ENCODE measurements at regions not wholly inside any gene's neighbourhood (a gene's known extent, or its start where the extent isn't known, plus 50 kb on each side); places are given as distances from the start of the nearest gene placed in this dataset.
A peak's percentile ranks its signal among the peaks of the same experiment; 100 is the strongest.

DNA sequence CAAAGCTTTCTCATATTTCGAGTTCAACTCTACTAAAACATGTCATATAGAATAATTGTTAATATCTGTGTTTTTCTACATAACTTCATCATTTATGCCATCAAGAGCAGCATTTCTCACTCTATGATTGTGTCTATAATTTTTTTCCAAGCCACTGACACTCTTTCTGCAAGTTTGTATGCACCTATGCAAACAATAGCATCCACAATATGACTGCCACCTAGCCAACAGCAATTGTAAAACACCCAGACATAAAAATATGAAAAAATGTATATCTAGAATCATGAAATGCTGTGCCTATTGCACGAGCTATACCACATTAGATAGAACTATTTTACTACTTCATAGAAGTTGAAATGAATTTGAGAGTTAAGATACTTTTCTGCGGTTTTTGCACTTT, 286.5 kb upstream of the MARCKS start:
- ATAC-seq (no peak), DNase-seq (no peak)

DNA sequence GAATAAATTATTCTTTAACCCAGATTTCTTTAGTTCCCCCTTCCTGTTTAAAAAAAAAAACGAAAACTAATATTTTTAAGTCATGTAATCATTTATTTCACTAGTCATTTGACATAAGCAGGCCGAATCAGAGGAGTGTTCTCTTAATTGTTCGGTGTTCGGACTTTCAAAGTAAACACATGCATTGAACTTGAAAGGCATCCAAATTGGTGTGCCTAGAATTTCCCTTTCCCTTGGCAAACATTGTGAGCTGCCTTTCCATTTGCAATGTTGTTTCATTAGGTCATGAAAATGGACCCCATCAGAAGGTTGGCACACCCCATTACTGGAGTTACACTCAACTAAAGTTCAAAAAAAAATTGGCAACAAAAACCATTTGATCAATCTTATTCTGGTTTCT, 283.0 kb upstream of the MARCKS start:
- DNase-seq (no peak), ATAC-seq (peak; percentile 70)
- intact Hi-C loops (cut with DNase I, micrococcal nuclease): no loop called here

More for the DNA sequence above, 286.5 kb upstream of the MARCKS start:
- intact Hi-C loops (cut with DNase I, micrococcal nuclease): no loop called here

DNA sequence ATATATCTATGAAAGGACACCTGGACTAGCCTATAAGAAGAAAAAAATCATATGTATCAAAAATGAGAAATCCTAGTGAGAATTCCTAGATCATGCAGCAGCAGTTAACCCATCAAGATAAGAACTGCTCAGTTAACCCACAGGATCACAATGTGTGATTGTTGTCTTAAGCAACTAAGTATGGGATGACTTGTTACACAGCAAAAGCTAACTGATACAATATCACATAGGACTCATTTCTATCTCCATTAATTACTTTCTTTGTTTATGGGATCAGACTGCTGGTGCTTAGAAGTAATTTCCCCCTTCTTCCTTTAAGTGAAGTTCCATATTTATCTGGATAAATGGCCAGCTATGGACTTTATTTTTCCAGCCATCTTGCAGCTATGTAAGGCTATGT, 280.8 kb upstream of the MARCKS start:
- no peak for ATAC-seq
- intact Hi-C loops (cut with DNase I, micrococcal nuclease): no loop called here
- DNase-seq: no peak

DNA sequence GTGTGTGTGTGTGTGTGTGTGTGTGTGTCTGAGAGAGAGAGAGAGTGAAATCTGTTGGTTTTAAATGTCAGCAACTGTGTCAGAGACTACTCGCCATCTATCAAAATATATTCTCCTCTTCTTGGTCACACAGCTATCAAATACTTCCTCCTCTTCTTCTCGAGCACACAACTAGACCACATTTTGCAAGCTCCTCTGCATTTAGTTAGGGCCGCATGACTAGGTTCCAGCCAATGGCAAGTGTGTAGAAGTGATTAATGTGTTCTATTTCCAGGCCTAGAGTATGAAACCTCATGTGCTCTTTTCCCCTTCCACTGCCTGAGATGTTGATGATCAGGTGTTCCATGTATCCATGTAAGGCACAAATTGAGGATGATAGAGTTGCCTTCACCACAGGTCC, 278.5 kb upstream of the MARCKS start:
- ATAC-seq: no peak
- intact Hi-C loops (cut with DNase I, micrococcal nuclease): no loop called here
- no peak for DNase-seq

DNA sequence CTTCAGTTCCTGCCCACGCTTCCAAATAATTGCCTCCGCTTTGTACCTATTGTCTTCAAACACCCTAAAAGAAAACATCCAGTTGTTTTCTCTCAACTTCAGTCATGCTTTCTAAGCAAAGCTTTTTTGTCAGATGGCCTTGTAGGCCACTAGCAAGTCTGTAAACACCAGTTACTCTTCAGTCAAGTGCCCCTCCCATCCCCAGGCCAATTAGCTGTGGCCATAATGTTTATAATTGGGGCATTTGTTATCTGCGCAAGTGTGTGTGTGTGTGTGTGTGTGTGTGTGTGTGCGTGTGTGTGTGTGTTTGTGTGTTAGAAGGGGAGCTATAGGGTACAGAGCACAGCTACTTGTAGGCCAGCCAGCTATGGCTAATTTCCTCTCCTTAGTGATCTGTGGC, 272.4 kb upstream of the MARCKS start:
- intact Hi-C loops (cut with DNase I, micrococcal nuclease): no loop called here
- DNase-seq (no peak), ATAC-seq (peak; percentile 74)

DNA sequence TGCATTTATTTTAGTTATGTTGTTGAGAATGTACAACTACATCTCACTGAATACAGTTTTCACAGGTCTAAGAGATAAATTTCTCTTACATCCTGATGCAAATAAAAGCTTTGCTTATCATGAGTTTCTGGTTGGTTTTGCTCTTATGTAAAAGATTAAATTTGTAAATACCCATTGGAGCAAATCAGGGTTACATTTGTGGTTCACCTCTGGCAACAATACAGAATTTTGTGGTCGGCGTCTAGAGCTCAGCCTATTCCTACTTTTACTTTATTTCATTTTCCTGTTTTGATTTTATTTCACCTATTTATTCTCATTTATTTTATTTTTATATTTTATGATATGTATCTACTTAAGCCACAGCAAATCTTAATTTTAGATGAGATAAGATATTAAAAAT, 271.9 kb upstream of the MARCKS start:
- intact Hi-C loops (cut with DNase I, micrococcal nuclease): no loop called here
- DNase-seq (no peak), ATAC-seq (no peak)

DNA sequence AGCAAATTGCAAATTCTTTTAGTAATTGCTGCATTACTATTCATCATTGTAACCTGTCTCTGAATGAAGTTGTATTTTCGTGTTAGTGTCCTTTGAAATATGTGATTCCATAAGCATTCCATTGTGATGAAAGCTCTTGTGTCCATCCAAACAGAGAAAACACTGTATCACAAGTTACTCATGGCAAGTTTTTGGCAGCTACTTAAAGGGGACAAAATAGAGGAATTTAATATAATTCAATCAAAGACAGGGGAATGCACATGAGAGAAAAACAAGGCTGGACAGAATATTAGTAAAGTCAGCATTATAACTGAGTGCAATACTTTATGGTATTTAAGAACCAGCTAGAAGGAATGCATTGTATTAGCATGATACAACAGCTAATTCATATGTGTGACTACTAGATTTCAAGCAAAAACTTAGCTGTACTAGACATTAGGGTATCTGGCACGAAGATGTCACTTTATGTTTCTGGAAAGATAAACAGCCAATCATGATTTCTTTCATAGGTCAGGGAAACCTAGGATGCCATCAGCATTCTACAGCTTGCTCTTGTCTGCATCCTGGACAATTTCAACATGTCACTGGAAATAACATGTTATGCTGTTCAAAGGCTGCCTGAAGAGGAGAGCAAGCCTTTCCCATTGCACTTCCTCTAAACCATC, 270.6 kb upstream of the MARCKS start:
- no peak for DNase-seq
- intact Hi-C loops (cut with DNase I, micrococcal nuclease): no loop called here

DNA sequence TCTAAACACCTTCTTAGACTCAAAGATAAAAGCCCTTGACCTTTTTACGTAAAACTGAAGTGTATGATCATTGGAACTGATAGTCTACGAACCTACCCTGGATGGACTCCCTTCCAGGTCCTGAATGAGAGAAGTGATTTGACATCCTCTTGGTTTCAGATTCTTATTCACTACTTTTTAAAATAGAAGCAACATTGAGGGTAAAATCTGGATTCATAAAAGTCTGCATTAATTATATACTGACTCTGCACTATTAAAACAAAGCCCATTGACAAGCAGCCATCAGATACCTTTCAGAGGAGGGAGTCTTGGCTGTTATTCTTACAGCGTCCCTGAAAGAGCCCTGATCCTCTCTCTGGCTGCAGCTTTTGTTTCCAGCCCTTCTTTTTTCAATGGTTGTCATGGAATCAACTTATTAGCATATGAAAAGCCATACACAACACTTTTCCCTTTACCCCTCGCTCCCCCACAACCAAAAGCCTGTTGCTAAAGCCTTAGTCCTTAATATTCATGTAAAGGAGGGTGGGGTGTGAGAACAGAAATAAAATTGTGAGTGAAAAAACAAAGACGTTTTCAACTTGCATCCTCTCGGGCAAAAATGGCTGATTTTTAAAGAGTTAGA, 270.0 kb upstream of the MARCKS start:
- ATAC-seq: no peak

More for the DNA sequence above, 270.6 kb upstream of the MARCKS start:
- no peak for ATAC-seq

DNA sequence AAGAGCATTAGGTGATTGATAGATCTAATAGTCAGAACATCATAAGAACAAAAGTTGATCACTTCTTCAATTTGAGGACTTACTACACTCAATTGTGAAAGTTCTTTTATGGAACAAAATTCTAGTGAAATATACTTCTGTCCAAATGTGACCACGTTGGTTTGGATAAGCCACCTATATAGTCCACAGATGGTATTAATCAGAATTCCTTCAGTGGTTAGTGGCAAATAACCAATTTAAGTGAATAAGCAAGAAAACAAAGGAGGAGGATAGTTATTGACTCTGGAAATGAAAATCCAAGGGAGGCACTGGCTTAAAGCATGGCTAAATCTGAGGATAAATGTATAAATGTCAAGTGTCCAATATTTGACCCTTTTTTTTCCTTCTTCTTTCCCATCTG, 268.5 kb upstream of the MARCKS start:
- no peak for ATAC-seq
- no peak for DNase-seq
- intact Hi-C loops (cut with DNase I, micrococcal nuclease): no loop called here

More for the DNA sequence above, 270.0 kb upstream of the MARCKS start:
- DNase-seq: no peak
- intact Hi-C loops (cut with DNase I, micrococcal nuclease): no loop called here

DNA sequence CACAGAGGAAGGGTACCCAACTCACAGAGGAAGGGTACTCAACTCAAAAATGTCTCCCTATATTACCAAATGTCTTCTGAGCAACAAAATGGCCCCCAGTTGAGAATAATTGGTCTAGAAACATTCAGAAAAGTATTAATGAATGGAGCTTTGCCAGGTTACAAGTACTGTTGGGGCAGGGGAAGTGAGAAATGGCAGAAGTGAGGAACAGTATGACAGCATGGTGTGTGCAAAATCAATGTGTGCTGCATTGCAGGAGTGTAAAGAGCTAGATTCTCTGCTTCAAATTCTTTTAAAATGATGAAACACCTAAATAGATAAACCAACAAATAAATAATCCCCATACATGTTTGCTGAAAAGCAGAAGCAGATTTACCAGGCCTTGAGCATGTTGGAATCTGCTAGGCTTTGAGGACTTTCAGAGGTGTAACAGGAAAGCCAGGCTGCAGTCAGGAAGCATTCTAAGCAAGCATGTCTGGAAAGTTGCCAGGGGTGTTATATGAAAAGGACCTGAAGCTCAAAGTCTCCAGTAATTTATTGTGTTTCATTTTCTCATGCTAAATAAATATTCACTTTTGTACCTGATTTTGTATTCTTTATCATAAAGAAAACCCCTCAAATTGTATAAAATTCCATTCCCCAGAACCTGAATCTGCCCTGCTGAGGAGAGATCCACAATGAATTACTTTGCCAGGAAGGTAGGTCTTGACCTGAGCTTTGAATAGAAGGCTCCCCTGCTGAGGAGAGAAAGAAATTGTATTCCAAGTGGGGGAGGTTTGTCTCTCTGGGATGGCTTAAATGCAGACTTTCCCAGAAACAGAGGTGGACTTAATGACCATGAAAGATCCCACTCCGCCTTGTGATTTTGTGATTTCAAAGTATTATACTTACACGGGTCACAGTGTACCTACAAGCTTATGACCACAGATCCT, 265.0 kb upstream of the MARCKS start:
- DNase-seq (peak; percentile 49 to 53), ATAC-seq (peak; percentile 90)
- intact Hi-C loops (cut with DNase I, micrococcal nuclease): no loop called here

DNA sequence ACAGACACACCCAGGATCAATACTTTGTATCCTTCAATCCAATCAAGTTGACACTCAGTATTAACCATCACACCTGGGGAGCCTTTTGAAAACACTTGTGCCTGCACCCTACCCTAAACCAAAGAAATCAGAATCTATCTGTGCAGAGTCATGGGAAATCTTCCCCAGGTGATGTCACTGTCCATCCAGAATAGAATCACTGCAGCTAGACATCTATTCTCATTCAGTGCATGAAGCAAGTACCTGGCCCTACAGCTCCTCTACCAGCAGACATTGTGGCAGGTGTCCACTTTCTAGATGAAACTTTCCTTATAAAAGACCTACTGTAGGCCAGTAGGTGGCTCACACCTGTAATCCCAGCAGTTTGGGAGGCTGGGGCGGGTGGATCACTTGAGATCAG, 262.4 kb upstream of the MARCKS start:
- DNase-seq (no peak), ATAC-seq (peak; percentile 38)
- intact Hi-C loops (cut with DNase I, micrococcal nuclease): no loop called here

DNA sequence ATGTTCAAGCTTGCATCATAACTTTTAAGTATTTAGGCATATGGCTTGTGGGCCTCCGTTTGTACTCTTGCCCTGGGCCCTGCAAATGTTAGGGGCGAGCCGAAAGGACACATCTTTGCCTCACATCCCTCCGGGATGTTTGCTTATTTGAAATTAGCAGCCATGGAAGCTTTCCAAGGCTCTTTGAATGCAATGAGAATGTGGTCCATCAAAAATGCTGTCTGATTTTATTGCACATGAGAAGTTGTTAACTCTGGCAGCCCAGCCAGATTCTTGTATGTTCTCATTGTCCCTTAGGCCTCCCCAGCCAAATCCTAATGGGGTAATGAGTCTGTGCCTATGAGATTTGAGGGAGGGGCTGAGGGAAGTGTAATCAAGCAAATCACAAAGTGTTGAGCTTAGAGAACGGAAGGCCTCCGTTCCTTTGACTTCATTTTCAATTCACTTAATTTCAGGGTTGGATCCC, 261.2 kb upstream of the MARCKS start:
- ATAC-seq (peak; percentile 35), DNase-seq (peak in 1 of 2 donors; percentile 39)
- intact Hi-C loops (cut with DNase I, micrococcal nuclease): no loop called here

DNA sequence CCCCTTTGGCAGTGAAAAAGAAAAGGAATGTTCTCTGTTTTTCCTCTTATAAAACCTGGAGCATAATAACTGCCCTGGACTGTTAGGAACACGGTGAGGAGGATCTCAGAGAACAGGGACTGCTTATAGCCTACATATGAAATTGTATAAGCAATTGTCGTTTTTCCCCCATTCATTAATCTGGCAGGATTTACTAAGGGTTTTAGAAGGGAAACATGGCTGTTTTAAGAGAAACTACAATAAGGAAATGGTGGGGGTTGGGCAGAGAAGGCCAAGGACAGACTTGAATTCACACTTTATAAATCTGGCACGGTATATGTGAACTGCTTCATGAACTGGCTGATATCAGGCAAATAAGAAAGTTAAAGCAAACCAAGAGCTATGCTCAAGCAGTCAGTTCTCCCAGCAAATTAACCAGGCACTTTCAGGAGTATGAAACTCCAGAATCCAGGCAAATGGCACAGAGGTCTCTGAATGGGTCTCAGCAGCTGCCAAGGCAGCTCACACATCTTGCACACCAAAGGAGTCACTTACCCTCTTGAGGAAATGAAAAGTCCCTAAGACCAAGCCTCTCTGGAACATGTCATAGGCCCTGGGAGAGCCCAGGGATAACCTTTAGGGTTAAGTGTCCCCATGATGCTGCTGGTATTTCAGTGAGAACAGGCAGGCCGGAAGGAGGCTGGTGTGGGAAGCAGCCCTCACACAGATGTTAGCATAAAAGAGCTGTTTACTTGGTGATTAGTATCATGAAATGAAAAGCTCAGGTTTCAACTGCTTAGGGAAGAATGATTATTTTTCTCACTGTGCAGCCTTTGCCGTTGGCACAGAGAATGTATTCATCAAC, 260.5 kb upstream of the MARCKS start:
- intact Hi-C loops (cut with DNase I, micrococcal nuclease): no loop called here
- ATAC-seq (no peak), DNase-seq (peak in 1 of 2 donors; percentile 23)

DNA sequence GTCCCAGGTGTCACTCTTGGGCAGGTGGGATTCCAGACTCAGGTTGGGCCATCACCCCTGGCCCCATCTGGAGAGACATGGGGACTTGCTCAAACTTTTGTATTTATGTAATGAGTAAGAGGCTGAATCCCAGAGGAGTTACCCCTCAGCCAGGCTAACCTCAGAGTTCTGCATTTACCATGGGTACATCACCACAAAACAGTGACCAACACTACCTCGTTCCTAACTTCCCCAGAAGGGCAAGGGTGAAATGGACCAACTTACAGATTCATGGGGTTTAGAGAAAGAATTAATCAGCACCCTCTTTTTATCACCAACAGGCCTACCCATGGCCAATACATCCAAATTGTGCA, 259.9 kb upstream of the MARCKS start:
- no peak for ATAC-seq
- DNase-seq: no peak
- intact Hi-C loops (cut with DNase I, micrococcal nuclease): no loop called here

DNA sequence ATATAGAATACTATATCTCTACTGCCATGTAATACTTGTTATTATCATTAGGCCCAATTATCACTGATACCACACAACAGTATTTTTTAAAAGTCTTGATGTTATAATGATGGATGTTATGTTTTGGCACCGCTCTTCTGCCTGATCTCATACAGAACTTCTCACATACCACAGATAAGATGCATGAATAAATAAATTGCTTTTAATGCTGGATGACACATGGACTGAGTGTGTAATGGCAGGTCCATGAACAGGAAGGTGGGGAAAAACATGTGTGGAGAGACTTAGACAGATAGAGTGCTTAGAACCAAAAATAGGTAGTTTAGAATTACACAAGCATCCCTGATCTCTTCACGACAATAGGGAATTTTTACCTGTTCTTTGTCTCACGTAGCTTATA, 258.4 kb upstream of the MARCKS start:
- no peak for ATAC-seq
- DNase-seq: no peak
- intact Hi-C loops (cut with DNase I, micrococcal nuclease): no loop called here

DNA sequence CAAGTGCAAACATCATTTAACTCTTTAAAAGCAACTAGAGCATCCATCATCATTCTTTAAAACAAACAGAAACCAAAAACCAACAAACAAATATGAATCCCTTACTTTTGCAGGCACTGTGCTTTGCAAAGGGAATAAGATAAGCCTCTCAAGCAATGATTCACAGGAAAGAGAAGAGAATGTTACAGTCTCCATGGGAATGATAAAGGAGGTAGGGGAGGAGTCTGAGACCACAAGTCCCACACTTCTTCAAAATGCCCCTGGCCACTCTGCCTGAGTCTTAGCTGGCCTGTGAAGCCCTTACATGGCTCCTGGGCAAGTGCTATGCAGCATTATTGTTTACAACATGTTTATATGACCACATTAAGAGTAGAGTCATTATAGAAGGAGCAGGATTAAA, 257.7 kb upstream of the MARCKS start:
- ATAC-seq (no peak), DNase-seq (no peak)
- intact Hi-C loops (cut with DNase I, micrococcal nuclease): no loop called here

DNA sequence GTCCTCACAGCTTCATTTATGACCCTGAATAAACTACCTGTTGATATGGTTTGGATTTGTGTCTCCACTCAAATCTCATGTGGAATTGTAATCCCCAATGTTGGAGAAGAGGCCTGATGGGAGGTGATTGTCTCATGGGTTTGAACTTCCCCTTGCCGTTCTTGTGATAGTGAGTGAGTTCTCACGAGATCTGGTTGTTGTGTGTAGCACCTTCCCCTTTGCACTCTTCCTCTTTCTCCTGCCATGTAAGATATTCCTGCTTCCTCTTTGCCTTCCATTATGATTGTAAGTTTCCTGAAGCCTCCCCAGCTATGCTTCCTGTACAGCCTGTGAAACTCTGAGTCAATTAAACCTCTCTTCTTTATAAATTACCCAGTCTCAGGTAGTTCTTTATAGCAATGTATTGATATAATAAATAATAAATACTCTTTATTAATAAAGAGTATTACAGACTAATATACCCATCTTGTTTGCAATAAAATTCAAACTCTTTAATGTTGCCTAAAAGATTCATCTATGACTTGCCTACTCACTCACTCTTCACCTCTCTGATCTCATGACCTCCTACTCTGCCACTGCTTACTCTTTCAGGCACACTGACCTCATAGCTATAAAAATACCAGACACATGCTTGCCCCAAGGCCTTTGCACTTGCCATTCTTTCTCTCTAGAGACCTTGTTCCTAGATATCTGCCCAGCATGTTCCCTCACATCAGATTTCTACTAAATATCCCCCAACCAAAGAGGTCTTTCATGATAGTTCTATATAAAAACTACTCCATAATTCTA, 256.4 kb upstream of the MARCKS start:
- intact Hi-C loops (cut with DNase I, micrococcal nuclease): no loop called here
- ATAC-seq (peak; percentile 66), DNase-seq (no peak)

DNA sequence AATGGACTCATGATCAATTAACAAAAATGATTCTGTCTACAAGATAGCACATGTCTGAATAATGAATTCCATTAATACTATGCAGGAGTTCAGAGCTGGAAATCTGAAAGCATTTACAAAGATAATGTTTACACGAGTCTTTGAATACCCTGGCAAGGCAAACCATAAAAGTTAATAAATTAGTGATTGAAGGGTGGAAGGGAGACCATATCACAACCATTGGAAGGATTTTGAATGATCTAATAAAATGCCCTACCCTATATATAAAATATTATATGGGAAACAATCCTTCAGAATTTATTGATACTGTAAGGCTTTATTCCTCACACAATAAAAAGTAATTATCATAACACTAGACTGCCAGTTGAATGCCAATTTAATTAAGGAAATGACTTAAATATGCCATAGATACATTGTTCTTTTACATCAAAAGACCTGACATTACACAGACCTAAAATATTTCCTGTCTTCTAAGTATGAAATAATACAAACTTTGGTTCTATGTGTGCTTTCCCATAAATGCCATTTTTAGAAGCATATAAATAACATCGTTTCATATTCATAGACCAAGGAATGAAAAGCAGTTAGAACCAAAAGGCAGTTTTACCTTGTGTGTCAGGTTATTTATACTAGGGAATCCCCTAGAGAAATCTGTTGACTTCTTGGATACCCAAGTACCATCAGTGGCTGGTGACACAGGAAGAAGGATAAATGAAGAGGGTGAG, 249.2 kb upstream of the MARCKS start:
- peak; percentile 93 for ATAC-seq
- intact Hi-C loops (cut with DNase I, micrococcal nuclease): no loop called here
- no peak for DNase-seq
